ENCODE measurements at regions not wholly inside any gene's neighbourhood (a gene's known extent, or its start where the extent isn't known, plus 50 kb on each side); places are given as distances from the start of the nearest gene placed in this dataset.

DNA sequence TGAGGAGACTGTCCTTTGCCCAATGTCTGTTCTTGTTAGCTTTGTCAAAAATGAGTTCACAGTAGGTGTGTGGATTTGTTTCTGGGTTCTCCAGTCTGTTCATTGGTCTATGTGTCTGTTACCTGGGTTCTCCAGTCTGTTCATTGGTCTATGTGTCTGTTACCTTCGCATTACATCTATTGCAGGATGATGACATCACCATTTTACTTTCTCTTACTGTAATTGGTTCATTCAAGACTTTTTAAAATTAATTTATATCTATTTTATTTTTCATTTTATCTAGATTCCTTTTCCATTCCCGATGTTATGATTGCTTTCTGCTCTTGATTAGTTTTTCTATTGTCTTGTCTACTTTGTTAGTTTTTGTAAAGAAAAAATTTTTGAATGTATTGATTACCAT, 615.5 kb downstream of the SOX5 start:
- TF ChIP-seq, protein P1, sequence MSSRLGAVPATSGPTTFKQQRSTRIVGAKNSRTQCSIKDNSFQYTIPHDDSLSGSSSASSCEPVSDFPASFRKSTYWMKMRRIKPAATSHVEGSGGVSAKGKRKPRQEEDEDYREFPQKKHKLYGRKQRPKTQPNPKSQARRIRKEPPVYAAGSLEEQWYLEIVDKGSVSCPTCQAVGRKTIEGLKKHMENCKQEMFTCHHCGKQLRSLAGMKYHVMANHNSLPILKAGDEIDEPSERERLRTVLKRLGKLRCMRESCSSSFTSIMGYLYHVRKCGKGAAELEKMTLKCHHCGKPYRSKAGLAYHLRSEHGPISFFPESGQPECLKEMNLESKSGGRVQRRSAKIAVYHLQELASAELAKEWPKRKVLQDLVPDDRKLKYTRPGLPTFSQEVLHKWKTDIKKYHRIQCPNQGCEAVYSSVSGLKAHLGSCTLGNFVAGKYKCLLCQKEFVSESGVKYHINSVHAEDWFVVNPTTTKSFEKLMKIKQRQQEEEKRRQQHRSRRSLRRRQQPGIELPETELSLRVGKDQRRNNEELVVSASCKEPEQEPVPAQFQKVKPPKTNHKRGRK (CRISPR knock-in tag; IDR thresholded peaks at IDR 0.05; ENCODE audit: borderline replicate concordance): no peak
- no peak for TF ChIP-seq ZNF671 (CRISPR knock-in tag; IDR thresholded peaks at IDR 0.05)
- no peak for TF ChIP-seq TCF7 (CRISPR knock-in tag; IDR thresholded peaks at IDR 0.05; ENCODE audit: low read depth)
- no peak for TF ChIP-seq ELF4 (CRISPR knock-in tag; IDR thresholded peaks at IDR 0.05; ENCODE audit: low read depth)
- no peak for TF ChIP-seq FOXP1 (CRISPR knock-in tag; IDR thresholded peaks at IDR 0.05; ENCODE audit: borderline replicate concordance)
- TF ChIP-seq FOXK1 (CRISPR knock-in tag; IDR thresholded peaks at IDR 0.05): no peak
- TF ChIP-seq CBFB (CRISPR knock-in tag; IDR thresholded peaks at IDR 0.05; ENCODE audit: low read depth): no peak
- TF ChIP-seq, protein P2, sequence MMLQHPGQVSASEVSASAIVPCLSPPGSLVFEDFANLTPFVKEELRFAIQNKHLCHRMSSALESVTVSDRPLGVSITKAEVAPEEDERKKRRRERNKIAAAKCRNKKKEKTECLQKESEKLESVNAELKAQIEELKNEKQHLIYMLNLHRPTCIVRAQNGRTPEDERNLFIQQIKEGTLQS (CRISPR knock-in tag; conservative IDR thresholded peaks at IDR 0.05): no peak
- no peak for TF ChIP-seq SP1 (CRISPR knock-in tag; conservative IDR thresholded peaks at IDR 0.05)
- TF ChIP-seq GABPB1 (CRISPR knock-in tag; IDR thresholded peaks at IDR 0.05): no peak
- no peak for TF ChIP-seq NFATC4 (CRISPR knock-in tag; IDR thresholded peaks at IDR 0.05)
- no peak overlapping the region for H3K4me3 Mint-ChIP-seq
- no peak for ATAC-seq
- no peak overlapping the region for H3K27ac Mint-ChIP-seq
- H3K4me1 Mint-ChIP-seq: no peaks in the 10 kb centered on the region
- no peaks in the 10 kb centered on the region for H3K36me3 Mint-ChIP-seq
- no peaks in the 10 kb centered on the region for H3K27me3 Mint-ChIP-seq (ENCODE audit: low read depth)
- CTCF ChIA-PET: no interaction called here
- POLR2A ChIA-PET: no interaction called here
- no peaks in the 10 kb centered on the region for H3K9me3 Mint-ChIP-seq
- no peak for DNase-seq (ENCODE audit: low spot score)

DNA sequence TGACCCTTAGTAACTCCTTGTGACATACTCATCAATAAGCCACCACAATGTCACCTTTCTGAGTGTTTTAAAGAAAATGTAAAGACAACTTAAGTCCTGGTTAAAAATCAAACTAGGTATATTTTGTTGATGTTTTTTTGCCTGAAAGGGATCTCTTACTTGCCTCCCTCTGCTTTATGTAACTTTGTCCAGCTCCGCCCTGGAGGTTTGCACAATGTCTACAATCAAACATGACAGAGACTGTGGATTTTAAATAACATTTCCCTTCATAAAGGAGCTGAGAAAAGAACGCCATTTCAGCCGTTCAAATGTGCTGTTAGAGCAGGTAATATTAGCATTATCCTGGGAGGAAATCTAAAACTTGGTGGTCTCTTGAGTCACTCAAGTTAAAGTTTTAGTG, 613.9 kb downstream of the SOX5 start:
- H3K4me1 Mint-ChIP-seq: peaks cover 6% of the 10 kb centered on the region; the same call in 1 of the 2 replicates
- CTCF ChIA-PET: no interaction called here
- TF ChIP-seq ZNF317 (CRISPR knock-in tag; IDR thresholded peaks at IDR 0.05; ENCODE audit: borderline replicate concordance, low read depth): no peak
- TF ChIP-seq, protein P3, sequence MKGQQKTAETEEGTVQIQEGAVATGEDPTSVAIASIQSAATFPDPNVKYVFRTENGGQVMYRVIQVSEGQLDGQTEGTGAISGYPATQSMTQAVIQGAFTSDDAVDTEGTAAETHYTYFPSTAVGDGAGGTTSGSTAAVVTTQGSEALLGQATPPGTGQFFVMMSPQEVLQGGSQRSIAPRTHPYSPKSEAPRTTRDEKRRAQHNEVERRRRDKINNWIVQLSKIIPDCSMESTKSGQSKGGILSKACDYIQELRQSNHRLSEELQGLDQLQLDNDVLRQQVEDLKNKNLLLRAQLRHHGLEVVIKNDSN (CRISPR knock-in tag; IDR thresholded peaks at IDR 0.05): no peak
- TF ChIP-seq, protein P4, sequence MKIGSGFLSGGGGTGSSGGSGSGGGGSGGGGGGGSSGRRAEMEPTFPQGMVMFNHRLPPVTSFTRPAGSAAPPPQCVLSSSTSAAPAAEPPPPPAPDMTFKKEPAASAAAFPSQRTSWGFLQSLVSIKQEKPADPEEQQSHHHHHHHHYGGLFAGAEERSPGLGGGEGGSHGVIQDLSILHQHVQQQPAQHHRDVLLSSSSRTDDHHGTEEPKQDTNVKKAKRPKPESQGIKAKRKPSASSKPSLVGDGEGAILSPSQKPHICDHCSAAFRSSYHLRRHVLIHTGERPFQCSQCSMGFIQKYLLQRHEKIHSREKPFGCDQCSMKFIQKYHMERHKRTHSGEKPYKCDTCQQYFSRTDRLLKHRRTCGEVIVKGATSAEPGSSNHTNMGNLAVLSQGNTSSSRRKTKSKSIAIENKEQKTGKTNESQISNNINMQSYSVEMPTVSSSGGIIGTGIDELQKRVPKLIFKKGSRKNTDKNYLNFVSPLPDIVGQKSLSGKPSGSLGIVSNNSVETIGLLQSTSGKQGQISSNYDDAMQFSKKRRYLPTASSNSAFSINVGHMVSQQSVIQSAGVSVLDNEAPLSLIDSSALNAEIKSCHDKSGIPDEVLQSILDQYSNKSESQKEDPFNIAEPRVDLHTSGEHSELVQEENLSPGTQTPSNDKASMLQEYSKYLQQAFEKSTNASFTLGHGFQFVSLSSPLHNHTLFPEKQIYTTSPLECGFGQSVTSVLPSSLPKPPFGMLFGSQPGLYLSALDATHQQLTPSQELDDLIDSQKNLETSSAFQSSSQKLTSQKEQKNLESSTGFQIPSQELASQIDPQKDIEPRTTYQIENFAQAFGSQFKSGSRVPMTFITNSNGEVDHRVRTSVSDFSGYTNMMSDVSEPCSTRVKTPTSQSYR (CRISPR knock-in tag; IDR thresholded peaks at IDR 0.05): no peak
- no peaks in the 10 kb centered on the region for H3K9me3 Mint-ChIP-seq
- H3K27ac Mint-ChIP-seq: no peak overlapping the region
- H3K27me3 Mint-ChIP-seq (ENCODE audit: low read depth): no peaks in the 10 kb centered on the region
- no peaks in the 10 kb centered on the region for H3K36me3 Mint-ChIP-seq
- H3K4me3 Mint-ChIP-seq: no peak overlapping the region
- ATAC-seq: no peak
- POLR2A ChIA-PET: no interaction called here
- DNase-seq (ENCODE audit: low spot score): no peak

DNA sequence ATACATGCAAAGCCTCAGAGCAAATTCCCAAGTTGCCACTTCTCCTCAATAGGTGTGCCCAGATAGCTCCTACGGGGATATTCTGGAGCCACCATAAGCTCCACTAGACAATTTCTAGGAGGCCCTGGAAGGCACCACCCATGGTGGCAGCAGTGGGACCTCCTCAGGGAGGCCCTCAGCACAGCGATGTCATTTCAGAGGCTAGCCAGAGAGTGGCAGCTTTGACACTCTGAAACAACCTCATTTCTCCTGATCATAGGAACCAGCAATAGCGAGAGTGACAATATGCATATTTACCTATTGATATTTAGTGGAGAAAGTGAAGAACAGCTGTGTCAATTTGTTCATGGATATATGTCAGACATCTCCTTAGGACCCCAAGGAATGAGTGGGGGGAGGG, 612.3 kb downstream of the SOX5 start:
- no peaks in the 10 kb centered on the region for H3K9me3 Mint-ChIP-seq
- H3K36me3 Mint-ChIP-seq: no peaks in the 10 kb centered on the region
- ChIA-PET POLR2A (no interaction called here), CTCF (no interaction called here)
- DNase-seq (ENCODE audit: low spot score) (no peak), ATAC-seq (no peak)
- peaks cover 6% of the 10 kb centered on the region; the same call in 1 of the 2 replicates for H3K4me1 Mint-ChIP-seq
- H3K4me3 Mint-ChIP-seq: no peak overlapping the region
- no peak overlapping the region for H3K27ac Mint-ChIP-seq
- H3K27me3 Mint-ChIP-seq (ENCODE audit: low read depth): no peaks in the 10 kb centered on the region
- TF ChIP-seq ZNF138 (CRISPR knock-in tag; conservative IDR thresholded peaks at IDR 0.05): no peak
- TF ChIP-seq, protein P5, sequence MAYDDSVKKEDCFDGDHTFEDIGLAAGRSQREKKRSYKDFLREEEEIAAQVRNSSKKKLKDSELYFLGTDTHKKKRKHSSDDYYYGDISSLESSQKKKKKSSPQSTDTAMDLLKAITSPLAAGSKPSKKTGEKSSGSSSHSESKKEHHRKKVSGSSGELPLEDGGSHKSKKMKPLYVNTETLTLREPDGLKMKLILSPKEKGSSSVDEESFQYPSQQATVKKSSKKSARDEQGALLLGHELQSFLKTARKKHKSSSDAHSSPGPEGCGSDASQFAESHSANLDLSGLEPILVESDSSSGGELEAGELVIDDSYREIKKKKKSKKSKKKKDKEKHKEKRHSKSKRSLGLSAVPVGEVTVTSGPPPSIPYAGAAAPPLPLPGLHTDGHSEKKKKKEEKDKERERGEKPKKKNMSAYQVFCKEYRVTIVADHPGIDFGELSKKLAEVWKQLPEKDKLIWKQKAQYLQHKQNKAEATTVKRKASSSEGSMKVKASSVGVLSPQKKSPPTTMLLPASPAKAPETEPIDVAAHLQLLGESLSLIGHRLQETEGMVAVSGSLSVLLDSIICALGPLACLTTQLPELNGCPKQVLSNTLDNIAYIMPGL (CRISPR knock-in tag; IDR thresholded peaks at IDR 0.05): no peak
- no peak for TF ChIP-seq SMAD3 (CRISPR knock-in tag; IDR thresholded peaks at IDR 0.05; ENCODE audit: borderline replicate concordance)
- TF ChIP-seq, protein P2 (CRISPR knock-in tag; conservative IDR thresholded peaks at IDR 0.05): no peak
- TF ChIP-seq, protein P6, sequence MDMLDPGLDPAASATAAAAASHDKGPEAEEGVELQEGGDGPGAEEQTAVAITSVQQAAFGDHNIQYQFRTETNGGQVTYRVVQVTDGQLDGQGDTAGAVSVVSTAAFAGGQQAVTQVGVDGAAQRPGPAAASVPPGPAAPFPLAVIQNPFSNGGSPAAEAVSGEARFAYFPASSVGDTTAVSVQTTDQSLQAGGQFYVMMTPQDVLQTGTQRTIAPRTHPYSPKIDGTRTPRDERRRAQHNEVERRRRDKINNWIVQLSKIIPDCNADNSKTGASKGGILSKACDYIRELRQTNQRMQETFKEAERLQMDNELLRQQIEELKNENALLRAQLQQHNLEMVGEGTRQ (CRISPR knock-in tag; IDR thresholded peaks at IDR 0.05): no peak
- no peak for TF ChIP-seq GABPB1 (CRISPR knock-in tag; IDR thresholded peaks at IDR 0.05)
- TF ChIP-seq, protein P1 (CRISPR knock-in tag; IDR thresholded peaks at IDR 0.05; ENCODE audit: borderline replicate concordance): no peak
- no peak for TF ChIP-seq JUN (CRISPR knock-in tag; IDR thresholded peaks at IDR 0.05)
- TF ChIP-seq CREB1 (CRISPR knock-in tag; IDR thresholded peaks at IDR 0.05): no peak
- TF ChIP-seq RORB (CRISPR knock-in tag; IDR thresholded peaks at IDR 0.05): no peak
- TF ChIP-seq, protein P7, sequence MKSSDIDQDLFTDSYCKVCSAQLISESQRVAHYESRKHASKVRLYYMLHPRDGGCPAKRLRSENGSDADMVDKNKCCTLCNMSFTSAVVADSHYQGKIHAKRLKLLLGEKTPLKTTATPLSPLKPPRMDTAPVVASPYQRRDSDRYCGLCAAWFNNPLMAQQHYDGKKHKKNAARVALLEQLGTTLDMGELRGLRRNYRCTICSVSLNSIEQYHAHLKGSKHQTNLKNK (CRISPR knock-in tag; IDR thresholded peaks at IDR 0.05): no peak
